ENCODE measurements at regions not wholly inside any gene's neighbourhood (a gene's known extent, or its start where the extent isn't known, plus 50 kb on each side); places are given as distances from the start of the nearest gene placed in this dataset.

GRCh38 chr20:51331481-51331880 lies 211.0 kb downstream of the NFATC2 start:
- Histone ChIP-seq H3K4me3 (ENCODE audit: low read length in 3 of 3) (no peak overlapping the region), H3K9ac (ENCODE audit: low read length in 3 of 3) (no peak overlapping the region), H3K36me3 (ENCODE audit: control insufficient read depth in 2 of 3, insufficient read depth in 3 of 3, low read length in 3 of 3) (no peaks in the 10 kb centered on the region), H3K27me3 (ENCODE audit: control insufficient read depth, insufficient read depth, low read length) (no peaks in the 10 kb centered on the region), H3K4me1 (ENCODE audit: control insufficient read depth in 2 of 3, insufficient read depth in 2 of 3, low read depth in 1 of 3, low read length in 3 of 3) (no peaks in the 10 kb centered on the region), H3K9me3 (ENCODE audit: control insufficient read depth in 2 of 3, insufficient read depth in 1 of 3, low read length in 3 of 3) (no peaks in the 10 kb centered on the region), H3K27ac (ENCODE audit: low read depth in 2 of 2, low read length in 2 of 2) (no peak overlapping the region)
- DNase-seq (peak in 2 of 5 donors; percentile 23 to 72), FAIRE-seq (no peak)
- TF ChIP-seq CTCF (IDR thresholded peaks at IDR 0.05; ENCODE audit: borderline replicate concordance, extremely low read depth, insufficient read depth): no peak
- intact Hi-C loops (cut with DNase I): no loop called here

GRCh38 chr20:51329845-51330244 lies 212.7 kb downstream of the NFATC2 start:
- DNase-seq (no peak), FAIRE-seq (no peak)
- TF ChIP-seq CTCF (IDR thresholded peaks at IDR 0.05; ENCODE audit: borderline replicate concordance, extremely low read depth, insufficient read depth): no peak
- no peak overlapping the region for H3K9ac ChIP-seq (ENCODE audit: low read length in 3 of 3)
- no peaks in the 10 kb centered on the region for H3K9me3 ChIP-seq (ENCODE audit: control insufficient read depth in 2 of 3, insufficient read depth in 1 of 3, low read length in 3 of 3)
- no peaks in the 10 kb centered on the region for H3K36me3 ChIP-seq (ENCODE audit: control insufficient read depth in 2 of 3, insufficient read depth in 3 of 3, low read length in 3 of 3)
- no peak overlapping the region for H3K4me3 ChIP-seq (ENCODE audit: low read length in 3 of 3)
- no peaks in the 10 kb centered on the region for H3K27me3 ChIP-seq (ENCODE audit: control insufficient read depth, insufficient read depth, low read length)
- H3K27ac ChIP-seq (ENCODE audit: low read depth in 2 of 2, low read length in 2 of 2): no peak overlapping the region
- intact Hi-C loops (cut with DNase I): no loop called here
- no peaks in the 10 kb centered on the region for H3K4me1 ChIP-seq (ENCODE audit: control insufficient read depth in 2 of 3, insufficient read depth in 2 of 3, low read depth in 1 of 3, low read length in 3 of 3)

- no peaks in the 10 kb centered on the region for H3K4me1 ChIP-seq (ENCODE audit: control insufficient read depth in 2 of 3, insufficient read depth in 2 of 3, low read depth in 1 of 3, low read length in 3 of 3)
- no peak for DNase-seq
- FAIRE-seq: no peak
- H3K9me3 ChIP-seq (ENCODE audit: control insufficient read depth in 2 of 3, insufficient read depth in 1 of 3, low read length in 3 of 3): no peaks in the 10 kb centered on the region
- H3K27ac ChIP-seq (ENCODE audit: low read depth in 2 of 2, low read length in 2 of 2): no peak overlapping the region
- TF ChIP-seq CTCF (IDR thresholded peaks at IDR 0.05; ENCODE audit: borderline replicate concordance, extremely low read depth, insufficient read depth): no peak
- intact Hi-C loops (cut with DNase I): no loop called here
- H3K9ac ChIP-seq (ENCODE audit: low read length in 3 of 3): no peak overlapping the region
- H3K4me3 ChIP-seq (ENCODE audit: low read length in 3 of 3): no peak overlapping the region
- H3K27me3 ChIP-seq (ENCODE audit: control insufficient read depth, insufficient read depth, low read length): no peaks in the 10 kb centered on the region
- no peaks in the 10 kb centered on the region for H3K36me3 ChIP-seq (ENCODE audit: control insufficient read depth in 2 of 3, insufficient read depth in 3 of 3, low read length in 3 of 3)
These were observed 215.2 kb downstream of the NFATC2 start for GRCh38 chr20:51327251-51327841.
